Fibroblast of skin of right biceps (primary cell): ENCODE measurements at regions not wholly inside any gene's neighbourhood (a gene's known extent, or its start where the extent isn't known, plus 50 kb on each side); places are given as distances from the start of the nearest gene placed in this dataset.

Experiments
- DNase-seq: peaks from one replicate; pipeline ENCODE4 v3.0.0-alpha.2; 2013

DNA sequence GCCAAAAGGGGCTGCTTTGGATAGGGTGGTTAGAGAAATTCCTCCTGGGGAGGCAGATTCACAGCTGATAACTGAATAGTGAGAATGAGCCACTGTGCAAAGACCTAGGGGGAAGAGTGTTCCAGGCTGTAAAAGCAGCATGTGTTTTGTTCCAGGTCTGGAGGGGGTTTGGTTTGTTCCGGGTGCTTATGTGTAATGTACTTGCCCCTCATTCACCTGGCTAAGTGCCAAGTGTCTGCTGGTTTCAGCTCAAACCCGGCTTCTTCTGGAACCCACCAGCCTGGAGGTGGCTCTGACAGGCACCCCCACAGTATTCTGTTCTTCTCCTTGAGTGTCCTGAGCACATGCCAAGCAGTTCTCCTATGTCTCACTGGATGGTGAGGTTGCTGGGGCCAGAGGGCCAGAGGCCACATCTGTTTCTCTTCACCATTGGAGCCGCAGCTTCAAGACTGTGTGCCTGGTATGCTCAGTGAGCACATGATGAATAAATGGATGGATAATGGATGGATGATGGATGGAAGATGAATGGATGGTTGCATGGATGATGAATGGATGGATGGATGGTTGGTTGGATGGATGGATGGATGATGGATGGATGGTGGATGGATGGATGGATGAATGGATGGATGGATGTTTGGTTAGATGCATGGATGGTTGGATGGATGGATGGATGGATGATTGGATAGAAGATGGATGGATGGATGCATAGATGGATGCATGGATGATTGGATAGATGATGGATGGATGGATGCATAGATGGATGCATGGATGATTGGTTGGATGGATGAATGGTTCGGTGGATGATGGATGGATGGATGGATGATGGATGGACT, 227.6 kb downstream of the BMP7 start:
- no peak for DNase-seq

DNA sequence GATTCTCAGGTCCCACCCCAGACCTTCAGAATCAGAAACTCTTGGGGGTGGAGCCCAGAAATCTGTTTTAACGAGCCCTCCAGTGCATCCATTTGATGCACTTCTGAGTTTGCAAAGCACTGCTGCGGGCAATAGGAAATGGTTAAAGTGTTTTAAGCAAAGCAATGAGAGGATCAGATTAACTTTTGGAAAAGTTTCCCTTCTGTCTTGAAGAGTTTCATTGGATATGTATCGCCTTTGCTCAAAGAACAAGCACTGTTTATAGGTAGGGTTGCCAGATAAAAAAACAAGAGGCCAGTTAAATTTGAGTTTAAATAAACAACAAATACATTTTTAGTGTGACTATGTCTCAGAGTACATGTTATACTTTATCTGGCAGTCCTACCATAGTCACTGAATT, 226.0 kb downstream of the BMP7 start:
- DNase-seq: no peak

DNA sequence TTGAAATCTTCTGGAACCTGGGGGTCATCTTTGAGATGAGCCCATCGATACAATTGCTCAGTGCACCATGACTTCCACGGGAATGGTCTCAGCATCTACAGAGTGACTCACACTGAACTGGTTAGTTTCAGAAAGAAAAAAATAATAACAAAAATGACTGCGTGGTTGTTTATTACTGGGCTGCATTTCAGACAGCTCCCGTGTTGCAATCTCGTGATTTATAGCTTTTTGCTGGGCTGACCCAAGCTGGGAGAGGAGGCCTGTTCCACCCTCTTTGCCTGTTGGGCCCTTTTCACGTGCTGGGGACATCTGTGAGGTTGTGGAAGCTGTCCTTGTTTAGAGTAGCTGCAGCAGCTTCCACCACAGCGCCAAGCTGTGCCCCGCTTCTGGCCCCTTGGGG, 225.5 kb downstream of the BMP7 start:
- peak; percentile 55 for DNase-seq

DNA sequence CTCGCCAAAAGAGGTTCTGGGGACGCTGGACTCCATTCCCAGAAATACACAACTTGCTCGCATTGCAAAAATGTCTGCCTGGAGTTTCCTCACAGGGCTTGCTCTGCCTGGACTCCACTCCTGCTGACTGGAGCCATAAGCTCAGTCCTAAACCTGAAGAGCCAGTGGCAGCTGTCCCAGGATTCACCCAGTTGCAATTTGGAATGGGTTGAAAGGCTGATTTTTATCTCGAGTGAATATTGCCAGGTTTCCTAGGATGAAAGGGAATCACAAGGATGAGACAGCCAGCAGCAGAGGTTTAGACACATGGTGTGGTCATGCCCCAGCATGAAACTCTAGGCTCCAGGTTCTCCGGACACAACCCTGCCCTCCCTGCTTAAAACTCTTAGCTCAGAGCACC, 223.3 kb downstream of the BMP7 start:
- DNase-seq: no peak

DNA sequence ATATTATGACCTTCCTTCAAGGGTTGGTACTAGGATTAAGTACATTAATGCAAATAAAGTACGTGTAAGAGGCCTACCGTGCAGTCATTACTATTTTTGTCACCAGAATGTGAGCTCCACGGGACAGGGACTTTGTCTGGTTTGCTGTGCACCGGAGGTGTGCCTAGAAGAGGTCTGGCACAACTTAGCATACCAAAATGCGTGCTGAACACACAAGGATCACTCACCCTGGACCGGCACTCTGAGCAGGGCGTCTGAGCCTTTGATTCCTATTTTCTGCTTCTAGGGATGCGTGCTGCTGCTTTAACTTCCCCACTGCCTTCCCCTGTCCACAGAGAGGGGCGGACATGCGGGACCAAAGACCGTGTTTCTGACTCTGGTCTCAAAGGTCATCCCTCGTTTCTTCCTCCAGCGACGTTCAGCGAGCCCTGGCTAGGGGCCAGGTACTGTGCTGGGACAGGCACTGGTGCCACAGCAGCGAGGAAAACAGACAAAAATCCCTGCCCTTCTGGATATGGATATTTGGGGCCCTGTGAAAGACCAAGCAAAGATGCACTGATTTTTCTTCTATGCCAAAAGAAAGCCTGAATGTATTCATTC, 222.7 kb downstream of the BMP7 start:
- no peak for DNase-seq

DNA sequence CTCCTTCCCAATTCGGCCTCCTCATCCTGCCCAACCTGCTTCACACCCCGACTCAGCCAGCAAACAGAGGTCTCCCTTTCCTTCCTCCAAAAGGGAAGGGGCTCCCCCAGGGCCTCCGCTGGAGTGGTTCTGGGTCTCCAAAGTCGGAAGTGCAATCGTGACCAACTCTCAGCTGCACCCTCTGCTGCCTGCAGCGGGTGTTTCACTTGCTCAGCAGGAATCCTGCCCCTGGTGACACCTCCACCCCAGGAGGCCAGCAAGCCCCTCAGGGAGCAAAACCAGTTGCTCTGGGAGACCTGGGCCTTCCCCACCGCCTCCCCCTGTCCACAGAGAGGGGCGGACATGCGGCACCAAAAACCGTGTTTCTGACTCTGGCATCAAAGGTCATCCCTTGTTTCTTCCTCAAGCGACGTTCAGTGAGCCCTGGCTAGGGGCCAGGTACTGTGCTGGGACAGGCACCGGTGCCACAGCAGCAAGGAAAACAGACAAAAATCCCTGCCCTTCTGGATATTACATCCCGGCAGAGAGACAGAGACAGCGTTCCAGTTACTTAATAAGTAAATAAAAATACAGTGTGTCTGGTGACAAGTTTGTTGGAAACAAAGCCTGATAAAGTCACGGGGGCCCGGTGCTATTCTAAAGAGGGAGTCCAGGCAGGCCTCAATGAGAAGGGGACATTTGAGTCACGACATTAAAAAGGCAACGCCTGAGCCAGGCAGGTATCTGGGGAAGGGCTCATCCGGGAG, 219.0 kb downstream of the BMP7 start:
- no peak for DNase-seq

DNA sequence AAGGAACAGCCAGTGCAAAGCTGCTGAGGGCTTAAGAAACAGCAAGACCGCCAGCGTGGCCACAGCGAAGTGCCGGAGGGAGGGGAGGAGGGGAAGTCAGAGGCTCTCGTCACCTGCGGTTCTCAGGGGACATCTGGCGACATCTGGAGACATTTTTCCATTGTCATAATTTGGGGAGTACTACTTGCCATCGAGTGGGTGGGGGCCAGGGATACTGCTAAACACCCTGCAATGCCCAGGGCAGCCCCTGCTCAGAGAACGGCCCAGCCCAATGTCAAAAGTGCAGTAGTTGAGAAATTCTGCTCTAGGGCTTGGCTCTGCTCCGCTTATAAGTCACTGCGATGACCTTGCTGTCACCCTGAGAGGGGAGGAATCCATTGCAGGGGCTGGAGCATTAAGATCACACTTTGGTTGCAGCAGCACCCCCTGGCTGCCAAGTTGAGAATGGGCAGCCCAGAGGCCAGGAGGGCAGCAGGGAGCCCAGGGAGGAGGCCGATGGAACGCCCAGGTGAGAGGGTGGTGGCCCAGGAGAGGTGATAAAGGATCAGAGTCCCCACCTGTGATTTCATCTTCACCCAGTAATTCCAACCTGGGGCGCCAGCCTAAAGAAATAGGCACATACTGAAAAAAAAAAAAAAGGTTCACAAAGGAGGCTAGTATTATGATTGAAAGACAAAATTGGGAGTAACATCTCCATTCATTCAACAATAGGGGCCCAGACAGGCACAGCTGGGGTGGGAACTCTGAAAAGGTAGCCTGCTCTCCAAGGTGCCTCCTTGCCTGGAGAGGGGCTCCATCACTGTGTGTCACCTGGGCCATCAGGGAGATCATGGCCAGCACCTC, 218.2 kb downstream of the BMP7 start:
- peak; percentile 56 for DNase-seq

DNA sequence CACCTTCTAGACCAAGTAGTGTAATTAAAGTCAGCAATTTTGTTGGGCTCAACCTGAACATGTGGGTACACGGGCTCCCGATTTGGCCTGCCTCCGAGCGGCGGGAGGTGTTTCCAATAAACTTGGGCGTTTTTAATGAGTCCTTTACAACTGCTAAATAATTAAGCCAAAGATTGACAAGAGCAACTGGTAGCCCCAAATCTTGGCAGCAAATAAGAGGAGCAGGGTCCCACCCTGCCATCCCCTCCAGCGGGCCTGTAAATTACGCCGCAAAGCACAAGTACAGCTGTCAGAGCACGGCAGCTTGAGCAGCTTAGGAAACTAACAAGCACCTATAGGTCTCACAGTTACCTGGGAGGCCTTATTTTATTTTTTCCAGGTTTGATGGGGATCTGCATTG, 217.1 kb downstream of the BMP7 start:
- no peak for DNase-seq

DNA sequence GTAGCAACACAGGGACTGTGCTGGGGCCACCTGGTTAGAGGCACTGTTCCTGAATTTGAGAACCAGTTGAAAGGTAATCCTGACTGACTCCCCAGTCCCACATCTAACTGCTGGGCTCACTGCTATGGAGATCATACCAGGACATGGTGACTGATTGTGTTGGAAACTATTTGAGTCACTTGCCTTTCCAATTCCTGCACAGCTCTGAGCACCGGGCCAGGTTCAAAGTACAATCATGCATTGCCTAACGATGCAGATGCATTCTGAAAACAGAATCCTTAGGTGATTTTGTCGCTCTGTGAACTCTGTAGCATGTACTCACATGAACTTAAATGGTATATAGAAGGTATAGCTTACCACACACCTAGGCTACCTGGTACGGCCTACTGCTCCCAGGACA, 215.3 kb downstream of the BMP7 start:
- no peak for DNase-seq

DNA sequence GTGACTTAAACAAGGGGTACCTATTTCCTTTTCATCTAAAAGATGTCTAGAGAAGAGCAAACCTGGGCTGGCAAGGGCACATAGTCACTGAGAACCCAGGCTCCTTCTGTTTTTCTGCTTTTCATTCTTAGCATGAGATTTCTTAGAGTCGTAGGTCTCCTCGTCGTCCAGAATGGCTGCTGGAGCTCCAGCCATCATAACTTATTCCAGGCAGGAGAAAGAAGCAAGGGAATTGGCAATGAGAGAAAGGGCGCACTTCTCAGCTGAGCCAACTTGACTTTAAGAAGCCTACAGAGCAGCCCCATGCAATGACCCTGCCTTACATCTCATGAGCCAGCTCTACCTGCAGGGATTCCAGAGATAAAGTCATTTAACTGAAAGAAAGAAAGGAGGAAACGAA, 213.4 kb downstream of the BMP7 start:
- no peak for DNase-seq

DNA sequence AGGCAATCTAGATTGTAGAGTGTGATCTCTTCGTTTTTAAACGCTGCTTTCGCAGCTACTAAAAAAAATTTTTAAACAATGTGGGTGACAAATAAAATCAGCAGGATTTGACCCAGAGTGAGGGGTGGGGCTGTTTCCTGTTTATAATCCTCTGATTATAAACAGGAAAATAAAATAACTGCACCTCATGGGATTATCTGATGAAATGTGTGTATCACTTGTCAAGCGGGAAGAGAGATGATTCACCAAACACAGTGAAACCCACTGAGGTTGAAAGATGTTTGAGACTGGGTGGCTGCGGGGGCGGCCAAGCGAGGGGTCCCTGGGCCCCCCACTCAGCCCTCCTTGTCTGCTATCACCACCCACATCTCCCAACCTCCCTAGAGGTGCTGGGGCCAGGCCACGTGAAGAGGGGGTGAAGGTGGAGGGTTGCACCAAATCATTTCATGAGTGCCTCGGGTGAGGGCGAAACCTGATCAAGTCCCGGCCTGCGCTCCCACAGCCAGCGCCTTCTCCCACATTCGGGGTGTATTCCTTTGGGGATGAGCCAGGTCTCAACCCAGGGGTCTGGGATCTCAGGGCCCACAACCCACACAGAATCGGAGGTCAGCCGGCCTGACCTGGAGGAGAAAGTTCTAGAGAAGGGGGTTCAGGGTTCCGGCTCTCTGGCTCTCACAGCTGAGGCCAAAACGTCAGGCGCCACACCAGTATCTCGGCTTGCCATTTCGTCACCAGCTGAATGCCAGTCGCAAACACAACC, 212.5 kb downstream of the BMP7 start:
- no peak for DNase-seq

DNA sequence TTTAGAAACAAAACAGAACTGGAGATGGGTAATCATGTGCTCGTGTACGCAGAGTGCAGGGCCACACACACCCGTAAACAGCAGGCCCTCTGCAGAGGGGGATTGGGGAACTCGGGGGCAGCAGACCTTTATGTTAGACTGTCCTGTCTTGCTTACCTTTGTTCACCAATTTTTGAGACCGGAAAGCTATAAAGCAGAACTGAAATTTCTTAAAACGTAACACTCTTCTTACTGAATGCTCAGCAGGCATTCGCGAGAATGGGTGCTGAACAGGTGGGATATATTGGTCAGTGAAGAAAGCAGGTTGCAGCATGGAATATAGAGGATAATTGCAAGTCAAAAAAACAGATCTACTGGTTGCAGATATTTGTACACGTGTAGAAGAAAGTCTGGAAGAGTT, 211.1 kb downstream of the BMP7 start:
- no peak for DNase-seq

DNA sequence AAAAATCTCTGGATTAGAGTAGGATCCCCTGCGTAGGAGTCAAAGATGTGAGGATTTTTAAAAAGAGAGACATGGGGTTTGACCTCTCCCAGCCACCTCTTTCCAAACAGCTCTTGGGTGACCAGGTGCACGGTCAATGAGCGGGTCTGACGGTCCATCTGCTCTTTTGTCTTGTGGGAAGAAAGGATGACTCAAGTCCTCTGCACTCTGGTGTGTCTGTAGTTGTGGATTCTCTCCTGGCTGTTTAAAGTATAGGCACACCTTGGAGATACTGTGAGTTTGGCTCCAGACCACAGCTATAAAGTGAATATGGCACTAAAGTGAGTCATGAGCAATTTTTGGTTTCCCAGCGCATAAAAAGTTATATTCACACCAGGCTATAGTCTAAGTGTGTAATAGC, 209.8 kb downstream of the BMP7 start:
- no peak for DNase-seq

DNA sequence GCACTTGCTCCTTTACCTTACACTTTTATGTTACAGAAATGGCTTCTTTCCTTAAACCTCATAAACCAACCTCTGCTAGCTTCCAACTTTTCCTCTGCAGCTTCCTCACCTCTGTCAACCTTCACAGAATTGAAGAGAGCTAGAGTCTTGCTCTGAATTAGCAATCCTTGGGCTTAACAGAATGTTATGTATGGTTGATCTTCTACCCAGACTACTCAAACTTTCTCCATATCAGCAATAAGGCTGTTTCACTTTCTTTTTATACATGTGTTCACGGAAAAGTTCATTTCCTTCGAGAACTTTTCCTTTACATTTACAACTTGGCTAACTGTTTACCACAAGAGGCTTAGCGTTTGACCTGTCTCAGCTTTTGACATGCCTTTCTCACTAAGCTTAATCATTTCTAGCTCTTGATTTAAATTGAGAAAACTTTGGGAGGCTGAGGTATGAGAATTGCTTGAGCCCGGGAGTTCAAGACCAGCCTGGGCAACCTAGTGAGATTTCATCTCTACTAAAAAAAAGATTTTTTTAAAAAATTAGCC, 207.3 kb downstream of the BMP7 start:
- DNase-seq: no peak

DNA sequence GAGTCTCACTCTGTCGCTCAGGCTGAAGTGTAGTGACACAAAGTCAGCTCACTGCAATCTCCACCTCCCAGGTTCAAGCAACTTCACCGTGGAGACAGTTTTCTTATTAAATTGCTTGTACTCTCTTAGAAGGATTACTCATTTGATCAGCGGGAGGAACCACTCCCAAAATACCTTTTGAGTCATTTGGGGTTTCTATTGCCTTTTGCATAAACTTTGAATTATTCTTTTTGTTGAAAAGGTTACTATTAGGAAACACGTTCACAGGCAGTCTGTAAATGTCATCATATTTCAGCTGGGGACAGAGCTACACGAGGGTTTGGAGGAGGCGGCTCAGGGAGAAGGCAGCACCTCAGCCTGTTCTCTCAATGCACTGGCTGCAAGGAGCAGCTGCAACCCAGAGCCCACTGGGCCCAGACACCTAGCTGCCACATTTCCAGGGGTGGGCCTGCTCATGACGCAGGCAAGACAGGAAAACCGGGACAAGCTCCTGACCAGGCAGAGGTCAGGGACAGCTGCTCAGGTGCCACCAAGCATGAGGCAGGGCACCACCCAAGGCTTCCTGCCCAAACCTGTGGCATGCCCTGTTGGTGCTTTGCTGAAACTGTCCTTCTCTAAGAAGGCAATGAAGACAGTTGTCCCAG, 205.9 kb downstream of the BMP7 start:
- DNase-seq: peak; percentile 48

DNA sequence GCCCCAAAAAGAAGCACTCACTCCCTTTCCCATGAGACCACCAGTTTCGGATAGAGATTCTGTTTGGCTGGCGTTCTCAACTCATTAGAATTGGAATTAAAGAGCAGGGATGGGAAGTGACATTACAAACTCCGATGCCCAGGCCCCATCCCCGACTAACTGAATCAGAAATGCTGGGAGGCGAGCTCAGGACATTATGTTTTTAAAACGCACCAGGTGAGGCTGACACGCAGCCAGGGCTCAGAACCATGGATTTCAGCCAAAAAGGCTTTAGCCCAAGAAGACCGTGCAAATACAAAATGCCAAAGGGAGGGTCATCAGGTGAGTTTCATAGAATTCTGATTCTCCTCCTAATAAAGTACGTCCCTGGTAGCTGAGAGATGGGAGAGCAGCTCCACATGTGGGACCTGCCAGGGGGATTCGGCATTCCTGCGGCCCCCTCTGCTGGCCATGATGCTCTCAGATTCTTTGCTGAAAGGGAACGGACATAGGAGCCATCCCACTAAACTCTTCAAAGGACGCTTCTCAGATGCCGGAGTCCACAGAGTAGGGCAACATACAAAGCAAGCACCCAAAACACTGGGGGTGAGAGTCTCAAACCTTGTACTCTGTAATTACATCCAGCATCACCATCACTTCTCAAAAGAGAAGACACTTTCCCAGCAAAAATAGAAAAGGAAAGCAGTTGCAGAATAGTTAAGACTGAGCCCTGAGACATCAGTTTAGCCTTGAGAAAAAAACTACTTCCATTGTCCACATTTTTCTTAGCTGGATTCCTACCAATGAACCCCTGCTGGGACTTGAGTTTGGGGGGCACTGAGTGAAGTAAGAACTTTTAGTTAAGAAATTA, 205.2 kb downstream of the BMP7 start:
- peak; percentile 58 for DNase-seq

DNA sequence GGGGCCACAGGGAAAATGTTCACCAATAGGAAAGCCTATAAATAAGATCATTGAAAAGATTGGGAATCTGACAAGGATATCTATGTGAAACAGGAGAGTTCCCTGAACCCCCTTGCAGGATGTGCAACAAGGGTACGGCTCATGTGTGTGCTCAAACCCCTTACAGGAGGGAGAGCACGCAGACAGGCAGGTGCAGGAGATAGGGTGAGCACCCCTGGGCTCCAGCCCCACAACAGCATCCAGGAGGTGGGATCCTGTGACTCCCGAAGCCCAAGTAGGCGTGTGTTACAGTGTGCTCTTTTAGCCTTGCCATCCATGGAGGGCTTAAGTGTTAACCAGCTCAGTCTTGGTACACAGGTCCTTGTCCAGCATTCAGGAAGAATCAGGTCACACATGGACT, 204.2 kb downstream of the BMP7 start:
- DNase-seq: no peak

DNA sequence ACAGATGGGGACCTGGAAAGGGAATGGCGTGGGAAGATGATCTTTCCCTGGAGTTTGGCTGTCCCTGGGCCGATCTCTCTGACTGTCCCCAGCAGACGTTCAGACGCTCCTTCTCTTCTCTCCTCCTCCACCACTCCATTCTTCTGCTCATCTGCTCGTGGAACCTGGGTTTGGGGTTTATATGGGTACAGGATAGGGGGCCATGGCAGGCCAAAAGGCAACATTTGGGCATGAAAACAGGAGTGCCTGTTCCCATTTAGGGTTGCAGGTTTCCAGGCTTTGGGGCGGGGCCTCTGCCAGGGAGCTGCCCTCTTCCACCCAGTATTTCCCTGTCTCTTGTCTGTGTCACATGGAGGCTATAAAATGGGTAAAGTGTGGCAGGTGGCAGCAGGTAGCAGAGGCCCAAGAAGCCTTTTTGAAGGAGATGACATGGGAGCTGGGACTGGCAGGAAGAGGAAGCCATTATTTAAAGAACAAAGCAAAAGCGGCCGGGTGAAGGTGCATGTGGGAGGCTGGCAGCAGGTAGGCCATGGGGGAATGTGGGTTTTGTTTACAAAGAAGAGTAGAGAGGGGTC, 203.7 kb downstream of the BMP7 start:
- DNase-seq: no peak

DNA sequence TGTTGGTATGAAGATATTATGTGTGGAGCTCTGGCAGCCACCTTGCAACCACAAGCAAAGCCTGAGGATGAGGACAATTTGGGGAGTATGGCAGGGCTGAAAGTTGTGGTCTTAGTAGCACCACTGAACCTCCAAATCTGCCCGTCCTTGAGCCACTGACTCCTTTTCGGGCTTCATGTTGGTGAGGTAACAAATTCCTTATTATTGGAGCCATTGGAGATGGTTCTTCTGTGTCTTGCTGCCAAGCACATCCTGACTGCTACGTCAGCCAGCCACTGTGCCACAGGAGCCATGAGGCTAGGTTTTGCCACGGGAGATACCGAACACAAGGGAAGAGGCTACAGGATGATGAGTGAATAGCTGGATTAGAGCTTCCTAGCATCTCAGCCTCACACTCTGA, 201.6 kb downstream of the BMP7 start:
- no peak for DNase-seq

DNA sequence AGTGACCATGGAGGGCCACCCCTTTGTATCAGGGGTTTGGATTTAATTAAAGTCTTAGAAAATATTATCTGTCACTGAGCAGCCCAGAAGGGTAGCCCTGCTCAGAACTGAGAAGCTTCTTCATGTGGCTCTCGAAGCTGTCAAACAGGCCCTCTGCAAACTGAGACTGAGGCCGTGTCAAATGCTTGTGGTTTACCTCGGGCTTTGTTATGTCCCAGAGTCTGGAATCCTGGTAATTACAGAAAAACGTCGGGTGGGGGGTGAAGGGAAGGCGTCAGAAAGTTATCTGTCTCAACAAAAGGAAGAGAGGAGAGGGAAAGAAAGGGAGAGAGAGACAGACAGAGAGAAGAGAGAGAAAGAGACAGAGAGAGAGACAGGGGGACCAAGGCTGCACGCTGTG, 200.8 kb downstream of the BMP7 start:
- DNase-seq: peak; percentile 85
